Osteoblast (primary cell): ENCODE measurements at regions not wholly inside any gene's neighbourhood (a gene's known extent, or its start where the extent isn't known, plus 50 kb on each side); places are given as distances from the start of the nearest gene placed in this dataset.

Experiments used
- DNase-seq: peaks from one replicate; pipeline ENCODE4 v3.0.0; 2011; ENCODE audit warnings: low spot score, mixed read lengths; ENCODE audit not compliant: insufficient read length; ENCODE audit errors: missing footprints
- H2AFZ ChIP-seq: 2 replicates; pipeline ENCODE4 v1.6.0; 2011; ENCODE audit warnings: mild to moderate bottlenecking, low read length
- H3K27ac ChIP-seq: 2 replicates; pipeline ENCODE4 v1.5.1; 2011; ENCODE audit warnings: mild to moderate bottlenecking, low read depth, low read length, moderate library complexity
- H3K27me3 ChIP-seq: 2 replicates; pipeline ENCODE4 v1.6.0; 2012; ENCODE audit warnings: mild to moderate bottlenecking, control low read depth, inconsistent platforms, low read length, moderate library complexity; ENCODE audit not compliant: insufficient read depth
- H3K36me3 ChIP-seq: 2 replicates; pipeline ENCODE4 v1.5.1; 2011; ENCODE audit warnings: mild to moderate bottlenecking, low read length, control low read depth, moderate library complexity; ENCODE audit not compliant: insufficient read depth
- H3K4me1 ChIP-seq: 2 replicates; pipeline ENCODE4 v1.5.1; 2011; ENCODE audit warnings: mild to moderate bottlenecking, low read length, control low read depth, moderate library complexity; ENCODE audit not compliant: insufficient read depth
- H3K4me2 ChIP-seq: 2 replicates; pipeline ENCODE4 v1.6.0; 2011; ENCODE audit warnings: mild to moderate bottlenecking, low read length; ENCODE audit not compliant: insufficient read depth
- H3K4me3 ChIP-seq: fragments of 200-600 bp; sonication (generic); 3 replicates; pipeline ENCODE4 v1.5.1; 2012; ENCODE audit warnings: mild to moderate bottlenecking, low read length, inconsistent platforms; ENCODE audit not compliant: insufficient read depth
- H3K79me2 ChIP-seq: 2 replicates; pipeline ENCODE4 v1.6.0; 2012; ENCODE audit warnings: mild to moderate bottlenecking, low read length, control low read depth, inconsistent platforms; ENCODE audit not compliant: insufficient read depth
- H3K9me3 ChIP-seq: 2 replicates; pipeline ENCODE4 v1.5.1; 2011; ENCODE audit warnings: low read depth, low read length, control low read depth
- H4K20me1 ChIP-seq: 2 replicates; pipeline ENCODE4 v1.6.0; 2012; ENCODE audit warnings: mild to moderate bottlenecking, low read length, control low read depth; ENCODE audit not compliant: insufficient read depth
- CTCF ChIP-seq: IDR thresholded peaks from 2 replicates; pipeline ENCODE4 v1.5.1; 2011; ENCODE audit warnings: mild to moderate bottlenecking, low read depth, low read length, moderate library complexity; ENCODE audit errors: extremely low read depth

GRCh38 chr10:83892737-83893136 lies 246.6 kb upstream of the GHITM start:
- Histone ChIP-seq H3K36me3 (no peaks in the 10 kb centered on the region), H3K9me3 (no peaks in the 10 kb centered on the region), H2AFZ (no peak overlapping the region), H3K4me2 (no peak overlapping the region), H3K27ac (no peak overlapping the region), H3K4me3 (no peak overlapping the region), H3K27me3 (no peaks in the 10 kb centered on the region), H4K20me1 (no peaks in the 10 kb centered on the region), H3K4me1 (no peaks in the 10 kb centered on the region), H3K79me2 (no peaks in the 10 kb centered on the region)
- DNase-seq = no peak
- no peak for TF ChIP-seq CTCF

- Histone ChIP-seq H3K36me3 (no peaks in the 10 kb centered on the region), H3K4me3 (no peak overlapping the region), H3K27me3 (no peaks in the 10 kb centered on the region), H3K79me2 (no peaks in the 10 kb centered on the region), H3K4me1 (no peaks in the 10 kb centered on the region), H3K9me3 (no peaks in the 10 kb centered on the region), H3K27ac (no peak overlapping the region), H2AFZ (no peak overlapping the region), H4K20me1 (no peaks in the 10 kb centered on the region), H3K4me2 (no peak overlapping the region)
- TF ChIP-seq CTCF = no peak
- no peak for DNase-seq
Measured at GRCh38 chr10:83896219-83896618, 243.1 kb upstream of the GHITM start.

GRCh38 chr10:83897626-83898025 lies 241.7 kb upstream of the GHITM start:
- Histone ChIP-seq H3K27ac (no peak overlapping the region), H3K79me2 (no peaks in the 10 kb centered on the region), H3K27me3 (no peaks in the 10 kb centered on the region), H3K4me1 (no peaks in the 10 kb centered on the region), H3K4me3 (no peak overlapping the region), H3K9me3 (no peaks in the 10 kb centered on the region), H2AFZ (no peak overlapping the region), H3K4me2 (no peak overlapping the region), H3K36me3 (no peaks in the 10 kb centered on the region), H4K20me1 (no peaks in the 10 kb centered on the region)
- no peak for TF ChIP-seq CTCF
- no peak for DNase-seq

GRCh38 chr10:83908506-83908905 lies 230.8 kb upstream of the GHITM start:
- H3K4me1 ChIP-seq = no peaks in the 10 kb centered on the region
- no peak overlapping the region for H2AFZ ChIP-seq

More at GRCh38 chr10:83908506-83908905, 230.8 kb upstream of the GHITM start:
- H3K9me3 ChIP-seq = no peaks in the 10 kb centered on the region
- H3K79me2 ChIP-seq = no peaks in the 10 kb centered on the region
- H4K20me1 ChIP-seq = no peaks in the 10 kb centered on the region
- no peak overlapping the region for H3K4me2 ChIP-seq
- no peak for DNase-seq
- no peaks in the 10 kb centered on the region for H3K27me3 ChIP-seq
- no peak overlapping the region for H3K4me3 ChIP-seq
- TF ChIP-seq CTCF = no peak
- H3K36me3 ChIP-seq = no peaks in the 10 kb centered on the region
- H3K27ac ChIP-seq = no peak overlapping the region
